Endothelial cell of umbilical vein (primary cell): ENCODE measurements at regions not wholly inside any gene's neighbourhood (a gene's known extent, or its start where the extent isn't known, plus 50 kb on each side); places are given as distances from the start of the nearest gene placed in this dataset.

Source experiments
- CTCF ChIP-seq, 2 donors: IDR thresholded peaks; 1 replicate in 1 of 2; 2 replicates in 1 of 2; pipeline ENCODE4 v1.5.1; 2011; ENCODE audit warnings: low read length in 2 of 2, mild to moderate bottlenecking in 2 of 2, moderate library complexity in 2 of 2, control low read depth in 1 of 2, inconsistent platforms in 1 of 2, low read depth in 1 of 2; ENCODE audit not compliant: insufficient read depth in 1 of 2; ENCODE audit errors: extremely low read depth in 1 of 2
- FOS ChIP-seq: IDR thresholded peaks from 2 replicates; pipeline ENCODE4 v1.6.1; 2011; ENCODE audit warnings: mild to moderate bottlenecking, low read length, moderate library complexity, borderline replicate concordance; ENCODE audit not compliant: insufficient read depth
- GATA2 ChIP-seq: IDR thresholded peaks from 2 replicates; pipeline ENCODE4 v1.7.0; 2011; ENCODE audit warnings: low read depth, mild to moderate bottlenecking, moderate library complexity, mixed read lengths, low read length; ENCODE audit not compliant: insufficient read length, insufficient read depth
- JUN ChIP-seq: IDR thresholded peaks from 2 replicates; pipeline ENCODE4 v1.6.1; 2011; ENCODE audit warnings: borderline replicate concordance, low read depth; ENCODE audit not compliant: insufficient read length, insufficient read depth
- MAX ChIP-seq: IDR thresholded peaks from 2 replicates; pipeline ENCODE4 v1.6.1; 2011; ENCODE audit not compliant: insufficient read depth, insufficient read length
- MYC ChIP-seq: IDR thresholded peaks from one replicate; pipeline ENCODE4 v1.6.1; 2011; ENCODE audit warnings: mild to moderate bottlenecking, low read depth, low read length
- POLR2A ChIP-seq: IDR thresholded peaks from 2 replicates; pipeline ENCODE4 v1.6.1; 2012; ENCODE audit warnings: low read depth, mild to moderate bottlenecking, control low read depth, low read length
- POLR2AphosphoS5 ChIP-seq: IDR thresholded peaks from 2 replicates; pipeline ENCODE4 v1.6.1; 2012; ENCODE audit warnings: low read depth, mild to moderate bottlenecking, control low read depth, low read length, moderate library complexity; ENCODE audit not compliant: insufficient read depth

GRCh38 chr18:66395671-66396218, 208.1 kb downstream of the CDH19 start:
- TF ChIP-seq CTCF (IDR thresholded peaks at IDR 0.05; ENCODE audit: extremely low read depth in 1 of 2, insufficient read depth in 1 of 2, low read depth in 1 of 2, low read length in 2 of 2) (no peak), POLR2AphosphoS5 (no peak), POLR2A (no peak), MAX (no peak), JUN (no peak), FOS (no peak), MYC (no peak), GATA2 (no peak)
